ENCODE measurements at regions not wholly inside any gene's neighbourhood (a gene's known extent, or its start where the extent isn't known, plus 50 kb on each side); places are given as distances from the start of the nearest gene placed in this dataset.

- TF ChIP-seq AFF4 (CRISPR knock-in tag; IDR thresholded peaks at IDR 0.05) (peak; percentile 47; the same call in 1 of the 2 replicates), HDAC2 (IDR thresholded peaks at IDR 0.05) (peak; percentile 47), SIN3A (IDR thresholded peaks at IDR 0.05; ENCODE audit: borderline replicate concordance in 2 of 2, control insufficient read depth in 1 of 2, low read depth in 2 of 2, low read length in 2 of 2) (peak in 1 of 2 experiments; percentile 73; a peak in 2 of 4 replicates), POLR2A (conservative IDR thresholded peaks at IDR 0.05) (peak; percentile 49; the same call in 1 of the 2 replicates), MYNN (IDR thresholded peaks at IDR 0.05) (peak; percentile 58), MYNN (CRISPR knock-in tag; IDR thresholded peaks at IDR 0.05) (no peak), PRMT5 (CRISPR knock-in tag; IDR thresholded peaks at IDR 0.05) (no peak), HMBOX1 (IDR thresholded peaks at IDR 0.05) (no peak), SOX6 (IDR thresholded peaks at IDR 0.05) (0 out of 2 replicates have a peak, but pooled peaks have one; percentile 13), NELFE (IDR thresholded peaks at IDR 0.05; ENCODE audit: insufficient read depth, insufficient read length) (no peak), RBM22 (IDR thresholded peaks at IDR 0.05; ENCODE audit: low read depth, low read length, poor library complexity, severe bottlenecking) (no peak), L3MBTL2 (IDR thresholded peaks at IDR 0.05) (peak; percentile 75), NR3C1 (CRISPR knock-in tag; IDR thresholded peaks at IDR 0.05) (no peak)
Observed at GRCh38 chr18:8912348-8913326, 189.9 kb upstream of the NDUFV2 start (continued).

All from K562 (cell line).